ENCODE measurements at regions not wholly inside any gene's neighbourhood (a gene's known extent, or its start where the extent isn't known, plus 50 kb on each side); places are given as distances from the start of the nearest gene placed in this dataset.

DNA sequence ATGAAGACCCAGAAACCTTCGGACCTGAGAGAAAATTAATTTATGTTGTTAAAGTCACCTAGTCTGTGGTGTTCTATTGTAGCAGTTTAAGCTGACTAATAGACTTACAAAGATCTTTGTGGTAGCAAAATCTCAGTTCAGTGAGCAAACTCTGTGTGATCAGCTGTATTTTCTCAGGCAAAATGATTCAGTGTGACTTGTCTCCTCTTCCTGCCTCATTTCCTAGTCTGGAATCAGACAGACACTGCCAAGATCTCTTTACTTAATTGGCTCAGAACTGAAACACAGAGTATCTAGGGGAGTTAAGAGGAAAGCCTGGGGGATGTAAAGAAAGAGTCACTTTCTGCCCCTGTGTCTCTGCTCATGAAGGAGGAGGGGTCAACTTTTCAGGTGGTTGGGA is 564.7 kb downstream of the KCNA4 start:
- TF ChIP-seq POLR2AphosphoS5 (IDR thresholded peaks at IDR 0.05; ENCODE audit: low read depth, low read length), result no peak
- no peak for TF ChIP-seq POLR2A (IDR thresholded peaks at IDR 0.05; ENCODE audit: low read depth, low read length)
- TF ChIP-seq TAF1 (IDR thresholded peaks at IDR 0.05; ENCODE audit: low read depth, low read length), result no peak
- no peak for TF ChIP-seq SPI1 (IDR thresholded peaks at IDR 0.05; ENCODE audit: low read depth, low read length)
